Fibroblast of skin of scalp (primary cell): ENCODE measurements at regions not wholly inside any gene's neighbourhood (a gene's known extent, or its start where the extent isn't known, plus 50 kb on each side); places are given as distances from the start of the nearest gene placed in this dataset.
"Not testable (repeated sequence)": the region's sequence is repeated elsewhere in the genome, so short reads cannot be mapped to it uniquely, and the experiment has no call there.

Source experiments
- DNase-seq: peaks from one replicate; pipeline ENCODE4 v3.0.0-alpha.2; 2013

GRCh38 chr5:34096033-34096432 is 53.0 kb upstream of the C1QTNF3 start:
- not testable (repeated sequence) for DNase-seq

GRCh38 chr5:34099891-34100290 is 56.9 kb upstream of the C1QTNF3 start:
- DNase-seq = not testable (repeated sequence)

GRCh38 chr5:34101567-34101966 is 58.6 kb upstream of the C1QTNF3 start:
- DNase-seq = not testable (repeated sequence)

GRCh38 chr5:34108897-34109296 is 65.9 kb upstream of the C1QTNF3 start:
- not testable (repeated sequence) for DNase-seq

GRCh38 chr5:34124280-34124679 is 81.3 kb upstream of the C1QTNF3 start:
- not testable (repeated sequence) for DNase-seq

- DNase-seq = not testable (repeated sequence)
These were observed 82.3 kb upstream of the C1QTNF3 start for GRCh38 chr5:34125354-34125753.

GRCh38 chr5:34126741-34127140 is 83.7 kb upstream of the C1QTNF3 start:
- not testable (repeated sequence) for DNase-seq

GRCh38 chr5:34127818-34128217 is 84.8 kb upstream of the C1QTNF3 start:
- not testable (repeated sequence) for DNase-seq

GRCh38 chr5:34128890-34129289 is 85.9 kb upstream of the C1QTNF3 start:
- not testable (repeated sequence) for DNase-seq

- DNase-seq = not testable (repeated sequence)
These were observed 112.0 kb upstream of the C1QTNF3 start for GRCh38 chr5:34154988-34155387.

- DNase-seq = peak; percentile 86
These were observed 113.8 kb upstream of the C1QTNF3 start for GRCh38 chr5:34156703-34157414.

- DNase-seq = not testable (repeated sequence)
These were observed 117.9 kb upstream of the C1QTNF3 start for GRCh38 chr5:34160904-34161303.

- not testable (repeated sequence) for DNase-seq
These were observed 128.4 kb upstream of the C1QTNF3 start for GRCh38 chr5:34171398-34171797.

GRCh38 chr5:34179453-34180190 is 136.6 kb upstream of the C1QTNF3 start:
- peak; percentile 1 for DNase-seq

GRCh38 chr5:34180225-34180624 is 137.2 kb upstream of the C1QTNF3 start:
- not testable (repeated sequence) for DNase-seq

- not testable (repeated sequence) for DNase-seq
These were observed 138.1 kb upstream of the C1QTNF3 start for GRCh38 chr5:34180940-34181614.

GRCh38 chr5:34185005-34185404 is 142.0 kb upstream of the C1QTNF3 start:
- not testable (repeated sequence) for DNase-seq

GRCh38 chr5:34185572-34185971 is 142.6 kb upstream of the C1QTNF3 start:
- not testable (repeated sequence) for DNase-seq

GRCh38 chr5:34186108-34186507 is 143.1 kb upstream of the C1QTNF3 start:
- not testable (repeated sequence) for DNase-seq

- DNase-seq = peak; percentile 0
These were observed 143.9 kb upstream of the C1QTNF3 start for GRCh38 chr5:34186865-34187264.

GRCh38 chr5:34187441-34187840 is 144.4 kb upstream of the C1QTNF3 start:
- DNase-seq = not testable (repeated sequence)

GRCh38 chr5:34188001-34188822 is 145.2 kb upstream of the C1QTNF3 start:
- peak; percentile 58 for DNase-seq
